HG03354 (cell line): ENCODE measurements at regions not wholly inside any gene's neighbourhood (a gene's known extent, or its start where the extent isn't known, plus 50 kb on each side); places are given as distances from the start of the nearest gene placed in this dataset.

Experiments
- ATAC-seq: cut with Tn5 transposase; IDR thresholded peaks from one replicate; pipeline ENCODE4 v1.9.1; 2021; ENCODE audit warnings: mild to moderate bottlenecking; ENCODE audit not compliant: unreplicated experiment, poor library complexity, severe bottlenecking

DNA sequence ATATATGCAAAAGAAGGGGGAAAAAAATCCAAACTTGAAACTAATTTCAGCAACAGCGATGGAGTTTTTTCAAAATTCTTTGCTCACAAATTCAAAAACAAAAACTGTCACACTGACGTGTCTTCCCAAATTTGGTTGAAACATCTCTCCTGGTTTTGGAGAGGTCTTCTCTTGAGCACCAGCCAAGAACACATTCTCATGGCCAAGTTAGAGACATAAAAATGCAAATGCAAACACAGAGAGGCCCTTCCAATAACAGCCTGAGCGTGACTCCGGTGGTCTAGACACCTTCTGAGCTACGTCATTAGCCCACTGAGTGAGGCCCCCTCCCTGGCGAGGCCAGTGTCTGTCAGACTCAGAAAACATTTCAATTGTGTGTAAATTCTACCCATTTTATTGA is 436.0 kb upstream of the PROK2 start:
- no peak for ATAC-seq

DNA sequence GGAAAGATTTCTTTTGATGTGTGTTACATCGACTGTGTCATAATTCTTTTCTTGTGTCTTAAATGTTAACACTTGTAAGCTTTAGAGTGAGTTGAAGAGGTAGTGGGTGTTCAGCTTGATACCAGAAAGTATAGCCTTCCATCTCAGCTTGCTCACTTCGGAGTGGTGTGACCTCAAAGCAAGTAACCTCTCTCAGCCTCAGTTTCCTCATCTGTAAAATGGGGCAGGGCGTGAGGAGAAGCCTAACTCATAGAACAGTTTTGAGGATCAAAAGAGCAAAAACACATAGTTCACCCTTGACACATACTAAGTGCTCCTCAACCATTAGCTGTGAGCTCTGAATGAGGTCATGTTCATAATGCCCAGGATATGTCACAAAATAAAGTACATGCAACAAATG is 434.8 kb upstream of the PROK2 start:
- ATAC-seq: no peak

DNA sequence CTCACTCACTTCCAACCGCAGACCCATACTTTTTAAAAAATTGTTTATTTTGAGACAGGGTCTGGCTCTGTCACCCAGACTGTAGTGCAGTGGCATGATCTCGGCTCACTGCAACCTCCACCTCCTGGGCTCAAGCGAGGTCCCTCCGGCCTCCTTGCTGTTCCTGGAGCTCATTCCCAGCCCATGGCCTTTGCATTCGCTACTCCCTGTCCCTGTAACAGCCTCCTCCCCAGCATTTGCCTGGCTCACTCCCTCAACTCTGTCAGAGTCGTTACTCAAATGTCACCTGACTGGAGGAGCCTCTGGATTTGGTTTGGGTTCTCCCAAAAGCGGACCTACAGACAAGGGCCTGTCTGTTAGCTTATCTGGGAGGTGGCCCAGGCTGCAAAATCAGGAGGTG is 432.6 kb upstream of the PROK2 start:
- no peak for ATAC-seq

DNA sequence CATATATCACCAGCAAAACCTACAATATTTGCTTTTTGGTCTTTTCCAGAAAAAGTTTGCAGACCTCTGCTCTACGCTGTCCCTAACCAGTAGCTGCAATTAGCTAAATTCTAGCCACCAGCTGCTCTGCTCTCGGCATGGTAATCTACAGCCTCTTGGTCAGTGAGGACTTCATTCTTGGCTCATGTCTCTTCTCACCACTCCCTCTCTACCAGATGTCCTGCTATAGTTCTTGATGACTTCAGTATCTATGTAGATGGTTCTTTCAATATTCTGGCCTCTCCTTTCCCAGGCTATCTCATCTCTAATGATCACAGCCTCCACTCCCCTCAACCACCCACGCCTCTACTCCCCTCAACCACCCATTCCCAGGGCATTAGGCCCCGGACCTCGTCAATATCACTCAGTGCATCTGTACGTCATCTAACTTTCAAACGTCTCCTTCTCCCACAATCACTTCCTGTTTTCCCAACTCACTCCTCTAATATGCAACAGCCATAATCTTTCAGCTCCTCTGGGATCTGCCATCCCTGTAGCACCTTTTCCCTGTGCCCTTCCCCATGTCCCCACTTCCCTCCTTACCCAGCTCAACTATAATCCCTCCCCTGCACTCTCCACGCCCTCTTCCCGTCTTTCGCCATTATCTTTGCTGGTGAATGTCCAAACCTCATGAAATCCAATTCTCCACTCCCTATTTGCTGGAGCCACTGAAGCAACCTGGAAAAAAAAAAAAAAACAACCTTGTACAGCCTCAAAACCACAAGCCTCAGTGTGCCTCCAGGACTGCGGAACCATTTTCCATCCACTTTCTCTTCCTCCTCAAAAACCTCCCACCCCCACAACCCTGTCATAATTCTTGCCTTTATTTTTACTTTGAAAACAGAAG is 429.4 kb upstream of the PROK2 start:
- ATAC-seq: no peak

DNA sequence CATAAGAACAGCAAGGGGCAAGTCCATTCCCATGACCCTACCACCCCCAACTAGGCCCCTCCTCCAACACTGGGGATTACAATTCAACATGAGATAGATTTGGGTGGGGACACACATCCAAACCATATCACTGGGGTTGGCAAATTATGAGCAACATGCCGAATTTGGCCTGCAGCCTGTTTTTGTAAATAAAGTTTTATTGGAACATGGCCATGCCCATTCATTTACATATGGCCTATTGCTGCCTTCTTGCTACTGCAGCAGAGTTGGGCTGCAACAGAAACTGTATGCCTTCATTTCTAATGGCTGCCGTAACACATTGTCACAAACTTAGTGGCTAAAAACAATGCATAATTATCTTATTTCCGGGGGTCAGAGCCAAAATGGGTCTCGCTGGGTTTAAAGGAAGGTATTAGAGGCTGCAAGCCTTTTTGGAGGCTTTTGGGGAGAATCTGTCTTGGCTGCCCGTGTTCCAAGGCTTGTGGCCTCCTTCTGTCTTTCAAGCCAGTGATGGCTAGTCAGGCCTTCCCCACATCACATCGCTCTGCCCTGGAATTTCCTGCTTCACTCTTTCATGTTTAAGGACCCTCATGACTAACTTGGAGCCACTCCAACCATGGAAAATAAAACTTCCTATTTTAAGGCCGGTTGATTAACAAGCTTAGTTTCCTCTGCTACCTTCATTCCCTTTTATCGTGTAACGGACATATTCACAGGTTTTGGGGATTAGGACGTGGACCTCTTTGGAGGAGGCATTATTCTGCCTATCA is 428.5 kb upstream of the PROK2 start:
- ATAC-seq: no peak

DNA sequence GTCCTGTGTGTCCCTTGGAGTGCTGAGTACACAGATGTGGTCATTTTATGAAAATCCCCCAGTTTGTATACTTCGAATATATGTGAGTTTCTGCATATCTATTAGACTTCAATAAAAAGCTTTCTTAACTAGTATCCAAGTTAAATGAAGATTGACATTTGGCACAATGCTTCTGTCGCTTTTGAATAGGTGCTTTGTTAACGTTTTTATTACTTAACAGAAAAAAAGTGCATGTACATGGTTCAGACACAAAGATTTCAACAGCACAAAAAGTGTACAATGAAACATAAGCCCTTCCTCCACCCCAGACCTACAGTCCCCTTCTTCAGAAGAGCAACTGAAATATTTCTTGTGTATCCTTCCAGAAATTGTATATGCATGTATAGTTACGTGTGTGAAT is 427.4 kb upstream of the PROK2 start:
- no peak for ATAC-seq

DNA sequence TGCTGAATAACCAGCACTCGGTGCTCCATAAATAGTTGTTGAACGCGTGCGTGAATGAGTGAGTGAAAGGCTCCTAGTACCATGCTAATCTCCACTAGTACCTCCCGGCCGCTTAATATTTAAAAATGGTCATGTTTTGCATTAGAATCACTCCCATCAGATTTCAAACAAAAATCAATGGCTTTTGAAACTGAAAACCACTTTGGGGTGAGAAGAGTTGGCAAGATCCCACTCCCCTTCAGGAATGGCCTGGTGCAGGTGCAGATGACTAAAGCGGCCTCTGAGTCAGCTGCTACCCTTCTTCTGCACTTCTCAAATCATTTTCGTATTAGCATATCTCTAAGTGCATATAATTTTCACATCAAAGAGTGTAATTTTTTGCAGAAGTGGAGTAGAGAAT is 425.3 kb upstream of the PROK2 start:
- no peak for ATAC-seq

DNA sequence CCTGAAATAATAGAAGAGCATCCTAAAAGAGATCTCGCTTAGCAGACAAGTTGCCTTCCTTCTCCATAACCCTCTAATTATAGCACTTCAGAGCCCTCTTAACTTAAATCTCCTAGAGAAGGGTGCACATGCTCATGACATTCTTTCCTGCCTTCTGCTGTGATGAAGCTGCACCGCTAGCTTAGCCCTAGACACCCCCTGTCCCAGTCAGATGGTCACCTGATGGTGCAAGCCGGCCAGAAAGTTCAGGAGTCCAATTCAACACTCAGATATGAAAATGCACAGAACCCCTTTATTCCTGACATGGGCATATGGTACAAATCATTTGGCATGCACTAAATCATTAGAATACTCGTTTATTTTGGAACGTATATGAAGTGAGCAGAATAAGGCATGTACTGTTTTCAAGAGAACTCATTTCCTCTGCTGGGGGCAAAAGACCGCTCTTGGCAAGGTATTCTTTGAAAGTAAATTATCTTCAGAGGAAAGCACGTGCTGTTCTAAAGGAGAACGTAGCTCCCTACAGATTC is 420.4 kb upstream of the PROK2 start:
- no peak for ATAC-seq

DNA sequence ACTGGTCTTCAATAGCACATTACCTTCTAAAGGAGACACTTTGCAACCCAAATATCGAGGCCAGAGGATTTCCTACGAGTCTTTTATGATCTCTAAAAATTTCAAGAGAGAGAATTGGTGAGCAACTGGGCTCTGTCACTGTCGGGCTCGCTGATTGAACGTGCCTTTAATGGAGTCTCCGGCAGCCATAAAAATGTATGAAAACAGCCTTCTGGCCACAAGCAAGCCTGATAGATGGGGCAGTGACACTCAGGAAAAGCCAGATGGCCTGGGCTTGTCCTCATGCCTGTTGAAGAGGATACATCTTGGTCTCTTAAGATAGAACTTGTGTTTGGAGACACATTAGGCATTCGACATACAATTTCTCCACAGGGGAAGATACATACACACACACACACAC is 419.5 kb upstream of the PROK2 start:
- no peak for ATAC-seq

DNA sequence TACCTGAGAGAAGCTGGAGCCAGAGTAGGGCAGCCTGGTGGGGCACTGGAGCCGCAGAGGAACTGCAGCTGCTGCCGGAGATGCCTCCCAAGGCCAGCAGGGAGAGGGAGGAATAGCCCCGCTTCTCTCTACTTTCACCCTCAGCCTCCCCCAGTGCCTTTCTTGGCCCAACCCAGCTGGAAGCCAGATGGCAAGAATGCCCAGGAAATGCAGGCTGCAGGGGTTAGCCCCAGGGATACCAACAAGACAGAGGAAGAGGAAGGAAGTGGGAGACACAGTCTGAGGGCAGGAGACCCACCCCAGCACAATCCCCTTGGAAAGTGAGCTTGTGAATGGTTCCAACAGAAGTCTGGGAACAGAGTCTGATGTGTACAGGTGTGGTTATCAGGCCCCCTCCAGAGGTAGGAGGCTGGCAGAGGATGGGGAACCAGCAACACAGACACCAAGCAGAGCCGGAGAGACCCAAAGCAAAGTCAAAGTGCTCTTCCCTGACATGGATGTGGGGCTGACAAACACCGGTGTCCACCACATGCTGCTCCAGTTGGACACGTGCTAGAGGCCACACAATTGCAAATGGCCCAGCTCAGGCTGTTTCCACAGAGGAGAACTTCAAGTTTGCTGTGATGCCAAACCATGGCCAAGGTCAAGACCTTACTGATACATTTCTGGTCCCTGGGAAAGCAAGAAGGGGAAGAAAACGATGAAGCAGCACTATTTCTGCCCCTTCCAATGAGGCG is 418.8 kb upstream of the PROK2 start:
- ATAC-seq: no peak

DNA sequence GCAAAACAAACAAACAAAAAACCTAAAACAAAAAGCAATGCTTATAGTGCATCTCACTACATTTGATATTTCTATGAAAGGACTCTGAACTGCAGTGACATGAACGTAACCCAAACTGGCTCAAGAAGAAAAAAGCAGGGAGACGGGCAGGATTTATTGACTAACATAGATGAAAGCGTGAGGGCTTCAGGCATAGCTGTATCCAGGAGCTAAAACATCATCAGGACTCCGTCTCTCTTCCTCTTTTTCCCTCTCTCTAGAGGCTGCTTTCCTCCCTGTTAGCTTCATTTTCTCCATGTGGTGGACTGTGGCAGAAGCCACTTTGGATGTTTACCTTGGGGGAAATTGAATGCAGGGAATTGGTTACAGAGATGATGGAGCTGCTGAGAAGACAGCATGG is 418.2 kb upstream of the PROK2 start:
- ATAC-seq: no peak

DNA sequence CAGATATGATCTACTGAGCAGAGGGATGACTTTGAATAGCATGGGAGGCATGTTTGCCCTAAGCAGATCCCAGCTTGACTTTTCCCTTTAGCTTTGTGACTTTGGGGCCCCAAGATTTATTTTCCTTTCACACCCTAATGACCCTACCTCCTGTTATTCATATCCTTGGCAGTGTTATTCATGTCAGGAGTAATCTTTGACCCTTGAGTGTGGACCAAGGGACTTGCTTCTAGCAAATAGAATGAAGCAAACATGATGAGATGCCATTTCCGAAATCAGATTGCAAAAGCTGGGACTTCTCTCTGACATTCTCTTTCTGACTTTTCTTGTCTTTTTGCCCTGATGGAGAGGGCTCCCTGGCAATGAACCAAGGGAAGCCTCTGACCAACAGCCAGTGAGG is 415.4 kb upstream of the PROK2 start:
- ATAC-seq: no peak

DNA sequence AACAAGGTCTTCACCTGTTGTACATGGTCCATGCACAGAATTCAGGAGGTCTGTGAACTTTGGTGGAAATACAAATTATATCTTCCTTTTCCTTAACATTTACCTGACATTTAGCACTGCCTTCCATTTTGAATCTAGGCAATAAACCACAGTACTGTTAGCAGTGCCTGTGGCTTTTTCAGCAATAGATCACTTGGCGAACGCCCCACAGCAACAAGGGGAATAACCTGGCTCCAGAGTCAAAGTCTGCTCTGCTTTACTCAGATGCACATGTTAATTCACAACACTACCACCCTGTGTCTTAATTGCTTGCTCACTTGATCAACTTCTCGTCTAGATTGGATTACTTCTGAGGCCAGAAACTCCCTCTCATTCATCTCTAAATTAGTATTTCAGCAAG is 414.6 kb upstream of the PROK2 start:
- no peak for ATAC-seq

DNA sequence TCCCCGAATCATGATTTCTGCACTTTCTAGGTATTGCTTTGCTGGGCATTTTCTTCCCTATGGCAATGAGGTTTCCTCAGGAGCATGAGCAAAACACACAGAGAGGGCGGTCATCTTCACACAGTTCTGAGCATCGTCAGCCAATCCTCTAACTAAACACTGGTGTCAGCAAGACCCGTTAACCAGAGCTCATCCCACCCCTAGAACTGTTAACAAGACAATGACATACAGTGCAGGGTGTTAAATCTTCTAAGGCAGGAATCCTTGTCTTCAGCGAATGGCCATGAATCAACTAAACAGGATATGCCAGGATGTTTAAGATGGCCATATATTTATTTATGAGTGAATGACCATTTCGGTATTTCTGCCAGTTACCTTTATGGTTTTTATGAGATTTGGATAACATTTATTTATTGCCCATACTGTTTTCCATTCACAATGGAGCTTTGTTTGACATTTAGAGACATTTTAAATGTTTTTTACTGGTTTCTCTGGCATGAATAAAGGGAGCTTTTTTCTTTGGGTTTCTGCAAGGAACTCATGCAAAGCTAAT is 411.5 kb upstream of the PROK2 start:
- no peak for ATAC-seq

DNA sequence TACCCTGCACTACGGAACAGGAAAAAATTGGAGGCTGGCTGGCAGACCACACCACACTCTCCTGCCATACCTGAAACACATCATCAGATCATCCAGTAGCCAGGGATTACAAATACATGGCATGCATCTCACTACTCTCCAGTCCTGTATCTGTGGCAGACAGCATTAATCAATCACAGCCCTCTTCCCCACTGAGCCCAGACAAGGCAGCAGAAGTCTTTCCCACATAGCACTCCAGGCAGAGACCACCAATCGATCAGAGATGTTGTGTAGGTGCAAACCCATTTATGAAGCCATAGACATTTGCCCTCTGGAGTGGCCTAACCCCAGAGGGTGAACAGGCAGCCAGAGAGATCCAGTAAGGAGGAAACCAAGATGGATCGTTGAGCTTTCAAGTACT is 410.9 kb upstream of the PROK2 start:
- no peak for ATAC-seq

DNA sequence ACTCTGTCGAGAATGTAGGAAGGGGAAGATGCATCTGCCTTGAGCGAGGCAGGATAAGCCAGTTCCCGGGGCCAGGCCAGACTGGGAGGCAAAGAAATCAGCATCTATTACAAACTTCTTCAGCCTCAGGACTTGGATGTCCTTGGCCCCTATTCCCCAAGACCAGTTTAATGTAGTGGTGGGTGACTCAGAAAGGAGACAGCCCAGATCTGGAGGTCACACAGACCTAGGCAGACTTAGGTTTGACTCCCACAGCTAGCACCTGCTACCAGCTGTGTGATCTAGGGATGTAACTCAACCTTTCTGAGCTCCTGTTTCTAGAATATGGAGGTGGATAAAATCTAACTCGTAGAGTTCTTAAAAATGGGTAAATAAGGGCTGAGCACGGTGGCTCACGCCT is 409.5 kb upstream of the PROK2 start:
- no peak for ATAC-seq

DNA sequence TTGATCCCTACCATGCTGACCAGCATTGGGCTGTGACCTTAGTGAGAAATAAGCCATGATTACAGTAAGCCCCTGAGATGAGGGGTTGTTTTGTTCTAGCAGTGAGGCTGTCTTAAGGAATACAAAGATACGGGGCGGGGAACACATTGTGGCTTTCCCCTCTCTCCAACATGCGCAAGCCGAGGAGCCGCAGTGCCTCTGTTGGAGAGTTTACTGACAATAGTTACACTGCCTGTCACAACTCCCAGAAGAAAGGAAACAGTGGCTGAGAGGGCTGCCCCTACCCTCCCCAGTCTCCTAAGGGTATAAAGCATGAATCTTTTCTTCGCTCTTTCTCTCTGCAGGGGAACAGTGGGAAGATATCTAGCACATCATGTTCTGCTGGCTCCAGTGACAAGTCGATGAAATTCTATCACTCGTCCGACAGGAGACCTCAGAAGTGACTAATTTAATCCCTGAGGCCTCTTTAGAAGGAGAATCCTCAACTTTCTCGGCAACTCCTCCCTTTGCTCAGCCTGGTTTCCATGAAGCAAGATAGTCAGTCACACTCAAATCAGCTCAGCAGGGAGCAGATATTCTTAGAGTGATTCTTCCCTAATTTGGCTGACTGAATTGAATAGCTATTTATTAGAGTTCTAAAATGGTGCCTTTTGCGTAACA is 409.0 kb upstream of the PROK2 start:
- no peak for ATAC-seq

DNA sequence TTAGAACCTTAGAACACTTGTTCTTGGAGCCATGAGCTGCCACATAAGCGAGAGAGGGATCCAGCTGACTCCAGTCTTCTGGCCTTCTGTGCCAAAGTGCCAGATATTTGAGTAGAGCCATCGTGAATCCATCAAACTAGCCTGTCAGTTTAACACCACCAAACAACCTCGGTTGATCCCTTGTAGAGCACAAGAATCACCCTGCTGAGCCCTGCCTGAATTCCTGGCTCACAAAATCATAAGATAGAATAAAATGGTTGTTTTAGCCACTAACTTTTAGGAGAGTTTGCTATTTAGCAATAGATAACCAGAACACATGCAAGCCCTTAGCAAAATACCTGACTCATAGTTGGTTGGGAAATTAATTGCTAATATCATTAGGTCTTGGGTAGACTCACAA is 407.6 kb upstream of the PROK2 start:
- no peak for ATAC-seq

DNA sequence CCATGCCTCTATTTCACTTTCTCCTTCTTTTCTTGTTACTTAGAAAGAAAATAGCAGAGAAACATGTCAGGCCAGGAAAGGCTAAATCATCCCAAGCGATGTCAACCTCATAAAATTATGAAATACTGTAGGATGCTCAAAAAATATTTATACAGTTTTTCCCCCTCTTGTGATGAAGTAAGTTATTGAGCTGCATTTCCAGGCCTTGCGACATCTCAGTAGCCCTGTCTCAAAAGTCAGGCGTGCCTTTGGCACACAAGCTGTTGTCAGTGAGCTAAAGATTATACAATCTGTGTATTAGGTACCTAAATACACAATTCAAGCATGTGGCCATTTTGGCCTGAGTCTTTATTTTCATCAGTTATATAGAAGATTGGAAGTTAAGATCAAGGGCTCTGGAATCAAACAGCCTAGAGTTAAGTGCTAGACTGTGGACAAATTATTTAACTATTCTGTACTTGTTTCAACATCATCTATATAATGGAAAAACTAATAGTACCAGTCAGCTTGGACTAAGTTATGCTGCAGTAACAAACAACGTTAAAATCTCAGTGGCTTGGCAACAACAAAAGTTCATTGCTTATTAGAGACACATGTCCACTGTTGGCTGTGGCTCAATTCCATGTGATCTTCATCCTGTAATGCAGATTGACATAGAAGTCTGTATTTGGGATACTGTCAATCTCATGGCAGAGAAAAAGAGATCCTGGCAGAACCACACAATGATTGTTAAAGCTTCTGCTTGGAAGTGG is 406.4 kb upstream of the PROK2 start:
- ATAC-seq: no peak
